Fibroblast of mammary gland (primary cell): ENCODE measurements at regions not wholly inside any gene's neighbourhood (a gene's known extent, or its start where the extent isn't known, plus 50 kb on each side); places are given as distances from the start of the nearest gene placed in this dataset.

ENCODE experiments used
- DNase-seq: peaks from one replicate; pipeline ENCODE4 v3.0.0-alpha.2; 2010; ENCODE audit warnings: low read depth
- H3K4me3 ChIP-seq: 2 replicates; pipeline ENCODE4 v1.5.1; 2011; ENCODE audit warnings: low read depth, mild to moderate bottlenecking, low read length, moderate library complexity; ENCODE audit not compliant: control insufficient read depth
- CTCF ChIP-seq: conservative IDR thresholded peaks from 2 replicates; pipeline ENCODE4 v1.5.1; 2011; ENCODE audit warnings: low read depth, low read length, inconsistent platforms; ENCODE audit not compliant: control insufficient read depth, insufficient read depth

GRCh38 chr4:130356873-130357272 lies 1260.9 kb downstream of the C4orf33 start:
- TF ChIP-seq CTCF, result no peak
- DNase-seq, result no peak
- H3K4me3 ChIP-seq, result no peak overlapping the region

- peak; percentile 58 for DNase-seq
- peak; percentile 52 for TF ChIP-seq CTCF
- H3K4me3 ChIP-seq, result no peak overlapping the region
Measured at GRCh38 chr4:130359542-130359941, 1263.6 kb downstream of the C4orf33 start.

- no peak for DNase-seq
- H3K4me3 ChIP-seq, result no peak overlapping the region
- no peak for TF ChIP-seq CTCF
Measured at GRCh38 chr4:130361616-130362015, 1265.7 kb downstream of the C4orf33 start.

- no peak for TF ChIP-seq CTCF
- DNase-seq, result no peak
- no peak overlapping the region for H3K4me3 ChIP-seq
Measured at GRCh38 chr4:130368668-130369067, 1272.7 kb downstream of the C4orf33 start.

GRCh38 chr4:130393231-130393630 lies 1297.3 kb downstream of the C4orf33 start:
- no peak for DNase-seq
- H3K4me3 ChIP-seq, result no peak overlapping the region
- TF ChIP-seq CTCF, result no peak

GRCh38 chr4:130393642-130394041 lies 1297.7 kb downstream of the C4orf33 start:
- DNase-seq, result peak; percentile 27
- no peak for TF ChIP-seq CTCF
- no peak overlapping the region for H3K4me3 ChIP-seq

GRCh38 chr4:130395871-130396270 lies 1299.9 kb downstream of the C4orf33 start:
- peak; percentile 86 for DNase-seq
- H3K4me3 ChIP-seq, result no peak overlapping the region
- TF ChIP-seq CTCF, result no peak
